ENCODE measurements at regions not wholly inside any gene's neighbourhood (a gene's known extent, or its start where the extent isn't known, plus 50 kb on each side); places are given as distances from the start of the nearest gene placed in this dataset.

- no peak for DNase-seq
- H3K27me3 Mint-ChIP-seq (ENCODE audit: low read depth in 3 of 3), result peaks cover 0 to under 1% (median 0%) of the 10 kb centered on the region in 3 donors
- no peak overlapping the region for H3K27ac Mint-ChIP-seq
- H3K4me1 Mint-ChIP-seq, result no peaks in the 10 kb centered on the region
- no peaks in the 10 kb centered on the region for H3K36me3 Mint-ChIP-seq
- peaks cover 0 to 6% (median 0%) of the 10 kb centered on the region in 6 donors for H3K9me3 Mint-ChIP-seq
- H3K4me3 Mint-ChIP-seq, result no peak overlapping the region
Measured at GRCh38 chr2:117679952-117680351, 134.5 kb upstream of the DDX18 start.

GRCh38 chr2:117684919-117685318 is 129.6 kb upstream of the DDX18 start:
- H3K4me1 Mint-ChIP-seq, result no peaks in the 10 kb centered on the region

GRCh38 chr2:117686699-117687098 is 127.8 kb upstream of the DDX18 start:
- DNase-seq, result no peak
- H3K27ac Mint-ChIP-seq, result no peak overlapping the region
- no peak overlapping the region for H3K4me3 Mint-ChIP-seq
- H3K9me3 Mint-ChIP-seq, result peaks cover 0 to 2% (median 0%) of the 10 kb centered on the region in 6 donors
- H3K27me3 Mint-ChIP-seq (ENCODE audit: low read depth in 3 of 3), result peaks cover 0 to 7% (median 0%) of the 10 kb centered on the region in 3 donors
- no peaks in the 10 kb centered on the region for H3K4me1 Mint-ChIP-seq
- no peaks in the 10 kb centered on the region for H3K36me3 Mint-ChIP-seq

More at GRCh38 chr2:117684919-117685318, 129.6 kb upstream of the DDX18 start:
- no peak for DNase-seq
- no peak overlapping the region for H3K27ac Mint-ChIP-seq
- peaks cover 0 to 5% (median 0%) of the 10 kb centered on the region in 3 donors for H3K27me3 Mint-ChIP-seq (ENCODE audit: low read depth in 3 of 3)
- no peak overlapping the region for H3K4me3 Mint-ChIP-seq
- H3K36me3 Mint-ChIP-seq, result no peaks in the 10 kb centered on the region
- H3K9me3 Mint-ChIP-seq, result peaks cover 0 to 4% (median 0%) of the 10 kb centered on the region in 6 donors

GRCh38 chr2:117691595-117691994 is 122.9 kb upstream of the DDX18 start:
- H3K9me3 Mint-ChIP-seq, result no peaks in the 10 kb centered on the region
- peaks cover 0 to 6% (median 0%) of the 10 kb centered on the region in 3 donors for H3K27me3 Mint-ChIP-seq (ENCODE audit: low read depth in 3 of 3)
- no peak overlapping the region for H3K27ac Mint-ChIP-seq
- H3K36me3 Mint-ChIP-seq, result no peaks in the 10 kb centered on the region
- no peaks in the 10 kb centered on the region for H3K4me1 Mint-ChIP-seq
- DNase-seq, result no peak
- no peak overlapping the region for H3K4me3 Mint-ChIP-seq

GRCh38 chr2:117692001-117692763 is 122.3 kb upstream of the DDX18 start:
- DNase-seq, result no peak
- H3K9me3 Mint-ChIP-seq, result no peaks in the 10 kb centered on the region
- no peaks in the 10 kb centered on the region for H3K4me1 Mint-ChIP-seq
- no peaks in the 10 kb centered on the region for H3K36me3 Mint-ChIP-seq
- H3K27me3 Mint-ChIP-seq (ENCODE audit: low read depth in 3 of 3), result peaks cover 0 to 6% (median 0%) of the 10 kb centered on the region in 3 donors
- no peak overlapping the region for H3K4me3 Mint-ChIP-seq
- H3K27ac Mint-ChIP-seq, result no peak overlapping the region

- no peaks in the 10 kb centered on the region for H3K36me3 Mint-ChIP-seq
Measured at GRCh38 chr2:117693154-117693553, 121.3 kb upstream of the DDX18 start.

GRCh38 chr2:117693651-117694050 is 120.8 kb upstream of the DDX18 start:
- DNase-seq, result no peak
- Mint-ChIP-seq H3K4me1 (no peaks in the 10 kb centered on the region), H3K9me3 (peaks cover 0 to under 1% (median 0%) of the 10 kb centered on the region in 6 donors), H3K27ac (no peak overlapping the region), H3K27me3 (ENCODE audit: low read depth in 3 of 3) (peaks cover 0 to 6% (median 0%) of the 10 kb centered on the region in 3 donors), H3K4me3 (no peak overlapping the region), H3K36me3 (no peaks in the 10 kb centered on the region)

More at GRCh38 chr2:117693154-117693553, 121.3 kb upstream of the DDX18 start:
- Mint-ChIP-seq H3K27me3 (ENCODE audit: low read depth in 3 of 3) (peaks cover 0 to 6% (median 0%) of the 10 kb centered on the region in 3 donors), H3K27ac (no peak overlapping the region), H3K9me3 (no peaks in the 10 kb centered on the region), H3K4me1 (no peaks in the 10 kb centered on the region), H3K4me3 (no peak overlapping the region)
- DNase-seq, result no peak

GRCh38 chr2:117698287-117698686 is 116.2 kb upstream of the DDX18 start:
- no peak for DNase-seq
- no peaks in the 10 kb centered on the region for H3K36me3 Mint-ChIP-seq
- H3K9me3 Mint-ChIP-seq, result peaks cover 0 to 3% (median 0%) of the 10 kb centered on the region in 6 donors
- H3K27ac Mint-ChIP-seq, result no peak overlapping the region
- H3K27me3 Mint-ChIP-seq (ENCODE audit: low read depth in 3 of 3), result peaks cover 0 to 2% (median 0%) of the 10 kb centered on the region in 3 donors
- H3K4me1 Mint-ChIP-seq, result no peaks in the 10 kb centered on the region
- H3K4me3 Mint-ChIP-seq, result no peak overlapping the region

- DNase-seq, result no peak
- H3K4me3 Mint-ChIP-seq, result no peak overlapping the region
- H3K27me3 Mint-ChIP-seq (ENCODE audit: low read depth in 3 of 3), result peaks cover 0 to 2% (median 0%) of the 10 kb centered on the region in 3 donors
- H3K27ac Mint-ChIP-seq, result no peak overlapping the region
- H3K36me3 Mint-ChIP-seq, result no peaks in the 10 kb centered on the region
- peaks cover 0 to 3% (median 0%) of the 10 kb centered on the region in 6 donors for H3K9me3 Mint-ChIP-seq
- H3K4me1 Mint-ChIP-seq, result no peaks in the 10 kb centered on the region
Measured at GRCh38 chr2:117698819-117699218, 115.7 kb upstream of the DDX18 start.

- Mint-ChIP-seq H3K4me3 (no peak overlapping the region), H3K27ac (no peak overlapping the region), H3K27me3 (ENCODE audit: low read depth in 3 of 3) (no peaks in the 10 kb centered on the region), H3K9me3 (peaks cover 0 to 3% (median 0%) of the 10 kb centered on the region in 6 donors), H3K4me1 (no peaks in the 10 kb centered on the region), H3K36me3 (no peaks in the 10 kb centered on the region)
- no peak for DNase-seq
Measured at GRCh38 chr2:117700471-117700870, 114.0 kb upstream of the DDX18 start.

GRCh38 chr2:117701365-117701764 is 113.1 kb upstream of the DDX18 start:
- H3K4me3 Mint-ChIP-seq, result no peak overlapping the region
- H3K36me3 Mint-ChIP-seq, result no peaks in the 10 kb centered on the region
- DNase-seq, result no peak
- peaks cover 0 to 3% (median 0%) of the 10 kb centered on the region in 6 donors for H3K9me3 Mint-ChIP-seq
- H3K27ac Mint-ChIP-seq, result no peak overlapping the region
- no peaks in the 10 kb centered on the region for H3K4me1 Mint-ChIP-seq
- no peaks in the 10 kb centered on the region for H3K27me3 Mint-ChIP-seq (ENCODE audit: low read depth in 3 of 3)

- no peaks in the 10 kb centered on the region for H3K27me3 Mint-ChIP-seq (ENCODE audit: low read depth in 3 of 3)
- no peak overlapping the region for H3K27ac Mint-ChIP-seq
- peaks cover 0 to 3% (median 0%) of the 10 kb centered on the region in 6 donors for H3K9me3 Mint-ChIP-seq
- H3K36me3 Mint-ChIP-seq, result no peaks in the 10 kb centered on the region
- no peak overlapping the region for H3K4me3 Mint-ChIP-seq
- DNase-seq, result no peak
- no peaks in the 10 kb centered on the region for H3K4me1 Mint-ChIP-seq
Measured at GRCh38 chr2:117702098-117702497, 112.4 kb upstream of the DDX18 start.

- peaks cover 0 to 2% (median 0%) of the 10 kb centered on the region in 6 donors for H3K9me3 Mint-ChIP-seq
- peaks cover 0 to under 1% (median 0%) of the 10 kb centered on the region in 3 donors for H3K27me3 Mint-ChIP-seq (ENCODE audit: low read depth in 3 of 3)
- H3K4me1 Mint-ChIP-seq, result no peaks in the 10 kb centered on the region
- no peak for DNase-seq
- no peak overlapping the region for H3K4me3 Mint-ChIP-seq
- no peaks in the 10 kb centered on the region for H3K36me3 Mint-ChIP-seq
- H3K27ac Mint-ChIP-seq, result no peak overlapping the region
Measured at GRCh38 chr2:117703858-117704257, 110.6 kb upstream of the DDX18 start.

GRCh38 chr2:117704818-117705217 is 109.7 kb upstream of the DDX18 start:
- no peak overlapping the region for H3K27ac Mint-ChIP-seq
- no peak for DNase-seq
- peaks cover 0 to 4% (median 4%) of the 10 kb centered on the region in 3 donors for H3K27me3 Mint-ChIP-seq (ENCODE audit: low read depth in 3 of 3)
- no peaks in the 10 kb centered on the region for H3K4me1 Mint-ChIP-seq
- peak overlapping the region in 1 of 5 donors; percentile 21 for H3K4me3 Mint-ChIP-seq
- H3K9me3 Mint-ChIP-seq, result peaks cover 0 to 2% (median 0%) of the 10 kb centered on the region in 6 donors
- no peaks in the 10 kb centered on the region for H3K36me3 Mint-ChIP-seq
